ENCODE measurements at regions not wholly inside any gene's neighbourhood (a gene's known extent, or its start where the extent isn't known, plus 50 kb on each side); places are given as distances from the start of the nearest gene placed in this dataset.
A peak's percentile ranks its signal among the peaks of the same experiment; 100 is the strongest.

DNA sequence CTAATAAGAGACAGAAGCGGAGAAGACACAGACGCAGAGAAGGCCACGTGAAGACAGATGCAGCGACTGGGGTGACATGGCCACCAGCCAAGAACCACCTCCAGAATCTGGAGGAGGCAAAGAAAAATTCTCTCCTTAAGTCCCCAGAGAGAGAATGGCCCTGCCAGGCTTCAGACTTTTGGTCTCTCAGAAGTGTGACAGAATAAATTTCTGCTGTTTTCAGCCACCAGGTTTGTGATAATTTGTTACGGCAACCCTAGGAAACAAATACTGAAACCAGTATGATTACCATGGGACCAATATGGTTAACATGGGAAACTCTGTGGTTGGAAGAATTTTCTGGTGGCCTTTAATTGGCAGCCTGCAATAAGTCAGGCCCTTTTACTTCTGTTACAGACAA is 63.9 kb upstream of the DOCK9 start:
- Histone ChIP-seq H3K9ac (ENCODE audit: insufficient read depth, low read length) (no peak overlapping the region), H3K27ac (ENCODE audit: insufficient read depth, low read length) (no peak overlapping the region), H3K27me3 (ENCODE audit: control insufficient read depth, insufficient read depth, low read length) (no peaks in the 10 kb centered on the region), H4K20me1 (ENCODE audit: control insufficient read depth, extremely low read depth, insufficient read depth, low read length) (no peaks in the 10 kb centered on the region), H3K79me2 (ENCODE audit: control insufficient read depth, insufficient read depth, low read length) (no peaks in the 10 kb centered on the region), H3K36me3 (ENCODE audit: control insufficient read depth, insufficient read depth, low read length) (no peaks in the 10 kb centered on the region), H3K9me3 (ENCODE audit: control insufficient read depth, insufficient read depth, low read depth, low read length) (no peaks in the 10 kb centered on the region), H3K4me1 (ENCODE audit: control insufficient read depth, extremely low read depth, insufficient read depth, low read length) (peaks cover 5% of the 10 kb centered on the region), H3K4me2 (ENCODE audit: extremely low read depth, insufficient read depth, low read length) (no peak overlapping the region), H2AFZ (ENCODE audit: low read length) (no peak overlapping the region), H3K4me3 (replicated peaks in 1 of 4; ENCODE audit: control extremely low read depth in 1 of 4, insufficient read depth in 1 of 4, low read depth in 3 of 4, low read length in 4 of 4) (no peak overlapping the region)
- no peak for DNase-seq (ENCODE audit: low read depth in 2 of 2)
- TF ChIP-seq CTCF (conservative IDR thresholded peaks at IDR 0.05 in 1 of 2, IDR thresholded peaks at IDR 0.05 in 1 of 2; ENCODE audit: low read depth in 1 of 2, low read length in 2 of 2): no peak
- no peak for TF ChIP-seq EZH2 (IDR thresholded peaks at IDR 0.05; ENCODE audit: low read length, missing control alignments)

DNA sequence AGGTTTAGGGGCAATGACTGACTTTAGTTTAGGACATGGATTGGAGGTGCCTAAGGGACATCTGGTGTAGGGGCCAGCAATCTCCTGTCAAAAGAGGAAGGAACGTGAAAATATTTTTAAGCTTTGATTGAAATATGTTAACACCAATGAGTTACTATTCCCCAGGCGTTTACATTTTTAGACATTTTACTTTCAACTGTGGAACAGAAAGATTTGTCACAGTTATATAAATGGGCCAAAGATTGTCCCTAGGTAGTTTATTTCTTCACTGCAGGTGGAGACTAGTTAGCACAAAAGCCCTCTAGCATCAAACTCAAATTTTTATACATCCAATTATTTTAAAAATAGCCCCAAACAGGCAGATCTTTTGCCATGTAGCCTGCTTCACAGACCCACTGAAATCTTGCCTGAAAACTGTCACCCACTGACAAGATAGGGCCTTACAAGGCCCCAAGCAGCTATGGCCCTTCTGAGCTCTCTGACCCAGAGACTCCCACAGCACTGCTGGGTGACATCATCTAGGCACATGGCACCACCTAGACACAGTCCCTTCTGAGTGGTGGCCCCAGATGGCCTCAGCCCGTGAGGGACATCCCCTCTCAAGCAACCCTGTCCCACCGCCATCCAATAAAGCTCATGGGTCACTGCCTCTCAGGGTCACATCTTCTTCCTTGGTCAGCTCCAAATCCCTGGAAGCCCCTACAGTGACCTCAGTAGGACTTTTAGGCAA is 64.8 kb upstream of the DOCK9 start:
- H3K4me2 ChIP-seq (ENCODE audit: extremely low read depth, insufficient read depth, low read length): no peak overlapping the region
- no peaks in the 10 kb centered on the region for H3K27me3 ChIP-seq (ENCODE audit: control insufficient read depth, insufficient read depth, low read length)
- no peak for DNase-seq (ENCODE audit: low read depth in 2 of 2)
- no peaks in the 10 kb centered on the region for H4K20me1 ChIP-seq (ENCODE audit: control insufficient read depth, extremely low read depth, insufficient read depth, low read length)
- no peaks in the 10 kb centered on the region for H3K9me3 ChIP-seq (ENCODE audit: control insufficient read depth, insufficient read depth, low read depth, low read length)
- no peaks in the 10 kb centered on the region for H3K36me3 ChIP-seq (ENCODE audit: control insufficient read depth, insufficient read depth, low read length)
- H3K9ac ChIP-seq (ENCODE audit: insufficient read depth, low read length): no peak overlapping the region
- H3K4me1 ChIP-seq (ENCODE audit: control insufficient read depth, extremely low read depth, insufficient read depth, low read length): peaks cover 5% of the 10 kb centered on the region
- no peak overlapping the region for H3K27ac ChIP-seq (ENCODE audit: insufficient read depth, low read length)
- no peaks in the 10 kb centered on the region for H3K79me2 ChIP-seq (ENCODE audit: control insufficient read depth, insufficient read depth, low read length)
- no peak for TF ChIP-seq CTCF (conservative IDR thresholded peaks at IDR 0.05 in 1 of 2, IDR thresholded peaks at IDR 0.05 in 1 of 2; ENCODE audit: low read depth in 1 of 2, low read length in 2 of 2)
- no peak for TF ChIP-seq EZH2 (IDR thresholded peaks at IDR 0.05; ENCODE audit: low read length, missing control alignments)
- H2AFZ ChIP-seq (ENCODE audit: low read length): no peak overlapping the region
- H3K4me3 ChIP-seq (replicated peaks in 1 of 4; ENCODE audit: control extremely low read depth in 1 of 4, insufficient read depth in 1 of 4, low read depth in 3 of 4, low read length in 4 of 4): no peak overlapping the region

DNA sequence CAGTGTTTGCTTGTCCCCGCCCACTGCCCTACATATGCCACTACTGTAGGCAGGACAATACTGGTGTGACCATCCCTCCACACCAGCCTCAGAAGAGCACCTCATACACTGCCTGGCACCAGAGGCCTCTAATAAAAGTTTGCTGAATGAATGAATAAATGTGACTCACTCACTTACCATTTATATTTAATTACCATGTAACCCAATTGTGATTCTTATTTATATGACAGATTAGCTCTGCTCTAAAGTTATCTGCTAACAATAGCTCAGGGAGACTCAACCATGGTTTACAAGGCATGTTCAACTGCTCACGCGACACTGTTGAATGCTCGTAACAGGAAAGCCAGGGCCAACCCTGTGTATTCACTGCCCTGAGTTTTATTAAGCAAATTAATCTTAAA is 66.0 kb upstream of the DOCK9 start:
- no peak for TF ChIP-seq EZH2 (IDR thresholded peaks at IDR 0.05; ENCODE audit: low read length, missing control alignments)
- no peak for TF ChIP-seq CTCF (conservative IDR thresholded peaks at IDR 0.05 in 1 of 2, IDR thresholded peaks at IDR 0.05 in 1 of 2; ENCODE audit: low read depth in 1 of 2, low read length in 2 of 2)
- Histone ChIP-seq H3K79me2 (ENCODE audit: control insufficient read depth, insufficient read depth, low read length) (no peaks in the 10 kb centered on the region), H3K9ac (ENCODE audit: insufficient read depth, low read length) (no peak overlapping the region), H3K4me2 (ENCODE audit: extremely low read depth, insufficient read depth, low read length) (no peak overlapping the region), H3K4me1 (ENCODE audit: control insufficient read depth, extremely low read depth, insufficient read depth, low read length) (peaks cover 5% of the 10 kb centered on the region), H3K9me3 (ENCODE audit: control insufficient read depth, insufficient read depth, low read depth, low read length) (no peaks in the 10 kb centered on the region), H3K36me3 (ENCODE audit: control insufficient read depth, insufficient read depth, low read length) (no peaks in the 10 kb centered on the region), H3K4me3 (replicated peaks in 1 of 4; ENCODE audit: control extremely low read depth in 1 of 4, insufficient read depth in 1 of 4, low read depth in 3 of 4, low read length in 4 of 4) (no peak overlapping the region), H4K20me1 (ENCODE audit: control insufficient read depth, extremely low read depth, insufficient read depth, low read length) (no peaks in the 10 kb centered on the region), H2AFZ (ENCODE audit: low read length) (no peak overlapping the region), H3K27ac (ENCODE audit: insufficient read depth, low read length) (no peak overlapping the region), H3K27me3 (ENCODE audit: control insufficient read depth, insufficient read depth, low read length) (no peaks in the 10 kb centered on the region)
- peak in 1 of 2 donors; percentile 57 for DNase-seq (ENCODE audit: low read depth in 2 of 2)

Data from fibroblast of lung (primary cell).